OCI-LY1 (cell line): ENCODE measurements at regions not wholly inside any gene's neighbourhood (a gene's known extent, or its start where the extent isn't known, plus 50 kb on each side); places are given as distances from the start of the nearest gene placed in this dataset.

ENCODE experiments used
- EZH2 ChIP-seq: fragments of 200-600 bp; sonication (generic), shearing (Covaris generic); IDR thresholded peaks from 2 replicates; pipeline ENCODE4 v1.8.0; 2017; ENCODE audit warnings: borderline replicate concordance, mixed run types, mild to moderate bottlenecking, antibody characterized with exemption, low read length, moderate library complexity, mixed read lengths
- TF ChIP-seq, protein P1 (sequence below): fragments of 200-600 bp; sonication (generic), shearing (Covaris generic); IDR thresholded peaks from 2 replicates; pipeline ENCODE4 v1.5.1; 2017; ENCODE audit warnings: mild to moderate bottlenecking, antibody characterized with exemption, low read length, moderate library complexity, mixed read lengths

DNA sequence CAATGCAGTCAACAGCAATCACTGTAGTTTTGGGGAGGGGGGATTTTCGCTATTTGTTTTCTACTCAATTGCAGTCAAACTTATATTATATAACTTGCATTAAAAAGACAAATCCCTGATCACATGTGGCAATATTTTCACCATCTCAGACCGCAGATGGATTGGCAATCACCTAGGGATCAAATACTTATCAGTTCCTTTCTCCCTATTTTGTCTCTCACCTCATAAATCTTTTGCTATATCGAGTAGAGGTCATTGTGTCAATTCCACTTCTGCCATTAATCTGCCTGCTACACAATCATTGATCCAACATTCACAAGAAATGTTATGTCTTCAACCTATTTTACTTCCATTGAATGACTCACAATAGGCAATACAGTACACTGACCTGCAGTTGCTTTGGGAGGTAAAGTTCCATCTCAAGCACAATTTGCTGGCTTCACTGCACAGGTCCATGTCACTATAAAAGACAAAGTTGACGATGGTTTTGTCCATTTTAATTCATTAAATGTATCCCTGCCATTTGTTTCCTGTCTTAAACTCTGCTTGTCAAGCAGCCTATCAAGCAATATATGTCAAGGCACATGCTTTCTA, 415.8 kb upstream of the PCDH9 start:
- TF ChIP-seq, protein P1, sequence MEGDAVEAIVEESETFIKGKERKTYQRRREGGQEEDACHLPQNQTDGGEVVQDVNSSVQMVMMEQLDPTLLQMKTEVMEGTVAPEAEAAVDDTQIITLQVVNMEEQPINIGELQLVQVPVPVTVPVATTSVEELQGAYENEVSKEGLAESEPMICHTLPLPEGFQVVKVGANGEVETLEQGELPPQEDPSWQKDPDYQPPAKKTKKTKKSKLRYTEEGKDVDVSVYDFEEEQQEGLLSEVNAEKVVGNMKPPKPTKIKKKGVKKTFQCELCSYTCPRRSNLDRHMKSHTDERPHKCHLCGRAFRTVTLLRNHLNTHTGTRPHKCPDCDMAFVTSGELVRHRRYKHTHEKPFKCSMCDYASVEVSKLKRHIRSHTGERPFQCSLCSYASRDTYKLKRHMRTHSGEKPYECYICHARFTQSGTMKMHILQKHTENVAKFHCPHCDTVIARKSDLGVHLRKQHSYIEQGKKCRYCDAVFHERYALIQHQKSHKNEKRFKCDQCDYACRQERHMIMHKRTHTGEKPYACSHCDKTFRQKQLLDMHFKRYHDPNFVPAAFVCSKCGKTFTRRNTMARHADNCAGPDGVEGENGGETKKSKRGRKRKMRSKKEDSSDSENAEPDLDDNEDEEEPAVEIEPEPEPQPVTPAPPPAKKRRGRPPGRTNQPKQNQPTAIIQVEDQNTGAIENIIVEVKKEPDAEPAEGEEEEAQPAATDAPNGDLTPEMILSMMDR = no peak
- no peak for TF ChIP-seq EZH2
